B cell (primary cell): ENCODE measurements at regions not wholly inside any gene's neighbourhood (a gene's known extent, or its start where the extent isn't known, plus 50 kb on each side); places are given as distances from the start of the nearest gene placed in this dataset.

ENCODE experiments used
- CTCF ChIP-seq: fragments of 200-600 bp; IDR thresholded peaks from one replicate; pipeline ENCODE4 v1.8.0; 2022; ENCODE audit warnings: antibody characterized with exemption, mild to moderate bottlenecking
- EZH2 ChIP-seq: IDR thresholded peaks from 2 replicates; pipeline ENCODE4 v1.6.1; 2012; ENCODE audit warnings: borderline replicate concordance, low read depth, mild to moderate bottlenecking, moderate library complexity, low read length; ENCODE audit not compliant: insufficient read depth, poor library complexity, severe bottlenecking

GRCh38 chr17:63191610-63192009 lies 225.6 kb downstream of the TANC2 start:
- TF ChIP-seq CTCF = no peak
- TF ChIP-seq EZH2 = no peak
